ENCODE measurements at regions not wholly inside any gene's neighbourhood (a gene's known extent, or its start where the extent isn't known, plus 50 kb on each side); places are given as distances from the start of the nearest gene placed in this dataset.

- TF ChIP-seq, protein P1, sequence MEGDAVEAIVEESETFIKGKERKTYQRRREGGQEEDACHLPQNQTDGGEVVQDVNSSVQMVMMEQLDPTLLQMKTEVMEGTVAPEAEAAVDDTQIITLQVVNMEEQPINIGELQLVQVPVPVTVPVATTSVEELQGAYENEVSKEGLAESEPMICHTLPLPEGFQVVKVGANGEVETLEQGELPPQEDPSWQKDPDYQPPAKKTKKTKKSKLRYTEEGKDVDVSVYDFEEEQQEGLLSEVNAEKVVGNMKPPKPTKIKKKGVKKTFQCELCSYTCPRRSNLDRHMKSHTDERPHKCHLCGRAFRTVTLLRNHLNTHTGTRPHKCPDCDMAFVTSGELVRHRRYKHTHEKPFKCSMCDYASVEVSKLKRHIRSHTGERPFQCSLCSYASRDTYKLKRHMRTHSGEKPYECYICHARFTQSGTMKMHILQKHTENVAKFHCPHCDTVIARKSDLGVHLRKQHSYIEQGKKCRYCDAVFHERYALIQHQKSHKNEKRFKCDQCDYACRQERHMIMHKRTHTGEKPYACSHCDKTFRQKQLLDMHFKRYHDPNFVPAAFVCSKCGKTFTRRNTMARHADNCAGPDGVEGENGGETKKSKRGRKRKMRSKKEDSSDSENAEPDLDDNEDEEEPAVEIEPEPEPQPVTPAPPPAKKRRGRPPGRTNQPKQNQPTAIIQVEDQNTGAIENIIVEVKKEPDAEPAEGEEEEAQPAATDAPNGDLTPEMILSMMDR (conservative IDR thresholded peaks at IDR 0.05), result no peak
- TF ChIP-seq ZFX (IDR thresholded peaks at IDR 0.05), result no peak
These were observed 130.5 kb upstream of the MCTP2 start for GRCh38 chr15:94100863-94101262.

Data from C4-2B (cell line).